IMR-90 (cell line): ENCODE measurements at regions not wholly inside any gene's neighbourhood (a gene's known extent, or its start where the extent isn't known, plus 50 kb on each side); places are given as distances from the start of the nearest gene placed in this dataset.

ENCODE experiments used
- ATAC-seq: fragments of 200-7000 bp; cut with Tn5 transposase; 2 replicates; pipeline ENCODE4 v1.9.1; 2020; ENCODE audit warnings: low read depth, mild to moderate bottlenecking, moderate library complexity
- BruUV-seq: library from RNA; stranded (reverse); fragments of 400-500 nt; replicated peaks from 2 replicates; lab custom pipeline; 2021; lab: Mats Ljungman, UMichigan
- CTCF ChIA-PET: fragments of 300-600 bp; formaldehyde crosslinking; extraction: SDS; loops from one replicate; lab custom pipeline; 2021; ENCODE audit warnings: antibody characterized with exemption; lab: Yijun Ruan, JAX
- POLR2A ChIA-PET: fragments of 300-600 bp; sonication (Branson Sonifier 250); formaldehyde crosslinking; loops from one replicate; lab custom pipeline; 2022; ENCODE audit warnings: antibody characterized with exemption; ENCODE audit not compliant: unreplicated experiment; lab: Charles Lee
- DNase-seq: peaks from one replicate; pipeline ENCODE4 v3.0.0; 2013
- H2AFZ ChIP-seq: replicated peaks from 2 replicates; pipeline ENCODE3; 2013; ENCODE audit warnings: low read length, mild to moderate bottlenecking; ENCODE audit not compliant: poor library complexity
- H2AK5ac ChIP-seq: 2 replicates; pipeline ENCODE4 v1.6.1; 2013; ENCODE audit warnings: low read depth, low read length, inconsistent platforms
- H2AK9ac ChIP-seq: replicated peaks from 2 replicates; pipeline ENCODE3; 2013; ENCODE audit warnings: mild to moderate bottlenecking, low read depth, low read length, moderate library complexity; ENCODE audit not compliant: poor library complexity
- H2BK120ac ChIP-seq: 2 replicates; pipeline ENCODE4 v1.6.1; 2013; ENCODE audit warnings: low read depth, low read length, inconsistent platforms
- H2BK15ac ChIP-seq: 3 replicates; pipeline ENCODE4 v1.6.1; 2013; ENCODE audit warnings: low read depth, low read length, inconsistent platforms
- H2BK20ac ChIP-seq: 2 replicates; pipeline ENCODE4 v1.6.1; 2013; ENCODE audit warnings: low read depth, mild to moderate bottlenecking, inconsistent platforms, low read length, moderate library complexity
- H2BK5ac ChIP-seq: 2 replicates; pipeline ENCODE4 v1.6.1; 2013; ENCODE audit warnings: mild to moderate bottlenecking, low read depth, low read length, inconsistent platforms; ENCODE audit not compliant: poor library complexity, severe bottlenecking
- H3K14ac ChIP-seq: replicated peaks from 2 replicates; pipeline ENCODE4 v1.6.1; 2013; ENCODE audit warnings: low read depth, low read length, inconsistent platforms
- H3K18ac ChIP-seq: 2 replicates; pipeline ENCODE4 v1.6.1; 2013; ENCODE audit warnings: low read depth, low read length, control low read depth
- H3K23ac ChIP-seq: 2 replicates; pipeline ENCODE4 v1.6.1; 2013; ENCODE audit warnings: low read depth, low read length, inconsistent platforms
- H3K27ac ChIP-seq: 2 replicates; pipeline ENCODE4 v1.5.1; 2013; ENCODE audit warnings: mild to moderate bottlenecking, control low read depth, low read length; ENCODE audit not compliant: insufficient read depth
- H3K27me3 ChIP-seq: 2 replicates; pipeline ENCODE4 v1.6.1; 2013; ENCODE audit warnings: low read length; ENCODE audit not compliant: control insufficient read depth, insufficient read depth
- H3K36me3 ChIP-seq: 2 replicates; pipeline ENCODE4 v1.6.1; 2013; ENCODE audit warnings: low read length, mixed read lengths; ENCODE audit not compliant: control insufficient read depth, insufficient read depth
- H3K4ac ChIP-seq: 2 replicates; pipeline ENCODE4 v1.6.1; 2013; ENCODE audit warnings: low read depth, low read length, inconsistent platforms
- H3K4me1 ChIP-seq: 2 replicates; pipeline ENCODE4 v1.6.1; 2013; ENCODE audit warnings: low read length, mixed read lengths; ENCODE audit not compliant: control insufficient read depth, insufficient read depth
- H3K4me2 ChIP-seq: 2 replicates; pipeline ENCODE4 v1.6.1; 2013; ENCODE audit warnings: low read depth, mild to moderate bottlenecking, control low read depth, low read length, moderate library complexity
- H3K4me3 ChIP-seq: 2 replicates; pipeline ENCODE4 v1.5.1; 2013; ENCODE audit warnings: low read depth, mild to moderate bottlenecking, control low read depth, low read length, moderate library complexity; ENCODE audit not compliant: insufficient read depth
- H3K56ac ChIP-seq: 2 replicates; pipeline ENCODE4 v1.6.1; 2013; ENCODE audit warnings: low read length, inconsistent platforms; ENCODE audit not compliant: insufficient read depth; ENCODE audit errors: extremely low read depth
- H3K79me1 ChIP-seq, 2 experiments: 2 replicates each; pipeline ENCODE4 v1.6.1; 2013; ENCODE audit warnings: low read length in 2 of 2, inconsistent platforms in 1 of 2, low read depth in 1 of 2
- H3K9ac ChIP-seq: 2 replicates; pipeline ENCODE4 v1.6.1; 2013; ENCODE audit warnings: low read depth, low read length, control low read depth
- H3K9me1 ChIP-seq: 2 replicates; pipeline ENCODE4 v1.6.1; 2013; ENCODE audit warnings: low read length, inconsistent platforms; ENCODE audit not compliant: insufficient read depth
- H3K9me3 ChIP-seq: 2 replicates; pipeline ENCODE4 v1.6.1; 2013; ENCODE audit warnings: low read length; ENCODE audit not compliant: control insufficient read depth, insufficient read depth
- H4K20me1 ChIP-seq: 2 replicates; pipeline ENCODE4 v1.6.1; 2013; ENCODE audit warnings: low read length, inconsistent platforms; ENCODE audit not compliant: insufficient read depth
- H4K5ac ChIP-seq: 2 replicates; pipeline ENCODE4 v1.6.1; 2013; ENCODE audit warnings: mild to moderate bottlenecking, low read depth, low read length, control low read depth
- H4K8ac ChIP-seq, 2 experiments: 2 replicates each; pipeline ENCODE4 v1.6.1; 2013; ENCODE audit warnings: low read depth in 2 of 2, low read length in 2 of 2, control low read depth in 1 of 2, inconsistent platforms in 1 of 2
- H4K91ac ChIP-seq: 2 replicates; pipeline ENCODE4 v1.6.1; 2013; ENCODE audit warnings: low read depth, low read length, inconsistent platforms; ENCODE audit not compliant: insufficient read depth
- CTCF ChIP-seq: conservative IDR thresholded peaks from 2 replicates; pipeline ENCODE4 v1.5.1; 2012; ENCODE audit warnings: mild to moderate bottlenecking, low read depth, low read length, improper control_type of control experiment
- FOS ChIP-seq: fragments of 150-350 bp; IDR thresholded peaks from 2 replicates; pipeline ENCODE4 v1.6.1; 2016; ENCODE audit warnings: low read depth, low read length
- MAZ ChIP-seq: IDR thresholded peaks from 2 replicates; pipeline ENCODE4 v1.6.1; 2012; ENCODE audit warnings: low read depth, mild to moderate bottlenecking, low read length, improper control_type of control experiment, moderate library complexity, borderline replicate concordance
- NFE2L2 ChIP-seq: fragments of 150-350 bp; IDR thresholded peaks from 2 replicates; pipeline ENCODE4 v1.6.1; 2016; ENCODE audit warnings: low read depth, mild to moderate bottlenecking, low read length
- RCOR1 ChIP-seq: IDR thresholded peaks from 2 replicates; pipeline ENCODE4 v1.6.1; 2012; ENCODE audit warnings: mild to moderate bottlenecking, low read length, improper control_type of control experiment; ENCODE audit not compliant: insufficient replicate concordance
- WGBS, 2 experiments: methylation state at CpG; one replicate each; pipeline versions ENCODE4 v1.1.5 to v1.1.7; 2013; ENCODE audit warnings: missing lambda C conversion rate in 2 of 2; ENCODE audit not compliant: insufficient read length in 1 of 2; ENCODE audit errors: extremely low coverage in 2 of 2; 5-methylcytosine and 5-hydroxymethylcytosine counted together
- dilution Hi-C: fragments of 300-500 bp; cut with HindIII; formaldehyde crosslinking; loops from one replicate; pipeline ENCODE4 v1.14.3; 2018; ENCODE audit warnings: low sequenced_read_pairs; ENCODE audit not compliant: unreplicated experiment
- in situ Hi-C: fragments of 300-500 bp; cut with MboI; formaldehyde crosslinking; loops from 3 replicates; pipeline ENCODE4 v1.14.3; 2019; ENCODE audit warnings: low sequenced_read_pairs, inconsistent platforms, mixed read lengths
- intact Hi-C: fragments of 100-400 bp; cut with micrococcal nuclease; formaldehyde crosslinking; loops from 2 replicates; pipeline ENCODE4 v1.10.0; 2022

- Histone ChIP-seq H2BK120ac (no peak overlapping the region), H3K4ac (no peak overlapping the region), H3K4me2 (no peak overlapping the region), H3K56ac (no peak overlapping the region), H3K27ac (no peak overlapping the region), H3K4me3 (no peak overlapping the region), H3K23ac (no peak overlapping the region), H3K9ac (no peak overlapping the region), H2BK5ac (no peak overlapping the region), H2AK9ac (no peak overlapping the region), H4K91ac (no peak overlapping the region), H4K8ac (no peak overlapping the region), H3K9me1 (no peaks in the 10 kb centered on the region), H3K14ac (no peak overlapping the region), H4K20me1 (no peaks in the 10 kb centered on the region), H3K27me3 (no peaks in the 10 kb centered on the region), H3K18ac (no peak overlapping the region), H3K79me1 (no peaks in the 10 kb centered on the region), H4K5ac (no peak overlapping the region), H3K36me3 (no peaks in the 10 kb centered on the region), H2BK20ac (no peak overlapping the region), H2AFZ (no peak overlapping the region), H3K9me3 (peaks cover 10% of the 10 kb centered on the region), H2BK15ac (no peak overlapping the region), H2AK5ac (no peak overlapping the region), H3K4me1 (no peaks in the 10 kb centered on the region)
- in situ Hi-C loops (no loop called here), dilution Hi-C loops (no loop called here), intact Hi-C loops (no loop called here)
- POLR2A ChIA-PET, result no interaction called here
- TF ChIP-seq CTCF (no peak), FOS (no peak), NFE2L2 (no peak), RCOR1 (no peak), MAZ (no peak)
- CTCF ChIA-PET, result no interaction called here
- no peak for DNase-seq
- no CpG with 5 or more reads among the region's 9 CpGs for WGBS, 2 experiments
- no TSS peak for BruUV-seq
- ATAC-seq, result no peak
These were observed 147.7 kb downstream of the DMRTA2 start for GRCh38 chr1:50275566-50275965.
